IPS-15b (cell line): ENCODE measurements at regions not wholly inside any gene's neighbourhood (a gene's known extent, or its start where the extent isn't known, plus 50 kb on each side); places are given as distances from the start of the nearest gene placed in this dataset.

ENCODE experiments used
- H3K27me3 ChIP-seq: one replicate; pipeline ENCODE4 v1.6.1; 2013; ENCODE audit warnings: low read length; ENCODE audit not compliant: control insufficient read depth, insufficient read depth
- H3K36me3 ChIP-seq: one replicate; pipeline ENCODE4 v1.6.1; 2013; ENCODE audit warnings: low read length; ENCODE audit not compliant: control insufficient read depth, insufficient read depth
- H3K4me1 ChIP-seq: one replicate; pipeline ENCODE4 v1.6.1; 2013; ENCODE audit warnings: mild to moderate bottlenecking, low read length; ENCODE audit not compliant: control insufficient read depth, insufficient read depth
- H3K4me3 ChIP-seq: one replicate; pipeline ENCODE4 v1.5.1; 2013; ENCODE audit warnings: low read depth, low read length
- H3K9ac ChIP-seq: one replicate; pipeline ENCODE4 v1.6.1; 2013; ENCODE audit warnings: low read depth, mild to moderate bottlenecking, low read length
- H3K9me3 ChIP-seq: one replicate; pipeline ENCODE4 v1.6.1; 2013; ENCODE audit warnings: mild to moderate bottlenecking, low read length; ENCODE audit not compliant: control insufficient read depth, insufficient read depth

DNA sequence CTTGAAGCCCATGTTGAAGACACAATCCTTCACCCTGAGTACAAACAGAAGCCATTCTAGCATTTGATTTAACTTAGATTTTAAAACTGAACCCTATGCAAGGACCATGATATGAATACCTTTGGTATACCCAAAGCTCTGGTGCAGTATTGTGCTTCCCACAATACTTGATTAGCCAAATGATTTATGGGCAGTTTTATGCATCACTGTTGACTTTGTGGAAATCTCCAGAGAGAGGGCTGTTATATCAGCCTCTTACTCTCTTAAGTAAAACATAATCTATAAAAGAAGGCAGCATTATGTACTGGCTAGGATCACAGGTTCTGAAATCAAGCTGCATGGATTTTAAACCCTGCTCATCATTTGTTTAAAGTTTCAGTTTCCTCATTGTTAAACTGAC is 762.8 kb downstream of the EFNA5 start:
- no peak overlapping the region for H3K4me3 ChIP-seq
- no peaks in the 10 kb centered on the region for H3K27me3 ChIP-seq
- no peaks in the 10 kb centered on the region for H3K36me3 ChIP-seq

DNA sequence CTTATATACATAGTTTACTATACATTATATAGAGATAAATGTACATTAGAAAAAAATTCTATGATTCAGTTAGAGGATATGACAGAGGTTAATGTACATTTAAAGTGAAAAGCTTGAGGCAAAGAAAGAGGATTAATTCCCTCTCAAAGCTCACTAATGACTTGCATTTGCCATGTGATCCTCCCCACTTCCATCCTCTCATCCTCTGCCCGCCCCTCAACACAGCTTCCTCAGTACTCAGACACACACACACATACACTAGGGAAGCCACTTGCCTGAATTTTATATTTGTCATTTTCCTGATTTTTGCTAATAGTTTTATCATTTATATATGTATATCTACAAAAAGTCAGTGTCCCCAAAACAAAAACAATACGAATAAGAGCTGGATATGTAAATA is 764.5 kb downstream of the EFNA5 start:
- Histone ChIP-seq H3K4me3 (no peak overlapping the region), H3K9ac (no peak overlapping the region), H3K27me3 (no peaks in the 10 kb centered on the region), H3K4me1 (peaks cover 6% of the 10 kb centered on the region), H3K9me3 (no peaks in the 10 kb centered on the region), H3K36me3 (no peaks in the 10 kb centered on the region)

More for the DNA sequence above, 762.8 kb downstream of the EFNA5 start:
- no peak overlapping the region for H3K9ac ChIP-seq
- H3K9me3 ChIP-seq: no peaks in the 10 kb centered on the region
- peaks cover 6% of the 10 kb centered on the region for H3K4me1 ChIP-seq

GRCh38 chr5:106894964-106895363 is 775.8 kb downstream of the EFNA5 start:
- H3K4me1 ChIP-seq: no peaks in the 10 kb centered on the region
- H3K27me3 ChIP-seq: no peaks in the 10 kb centered on the region
- H3K36me3 ChIP-seq: no peaks in the 10 kb centered on the region
- no peak overlapping the region for H3K9ac ChIP-seq
- no peaks in the 10 kb centered on the region for H3K9me3 ChIP-seq
- no peak overlapping the region for H3K4me3 ChIP-seq

GRCh38 chr5:106882035-106882434 is 788.7 kb downstream of the EFNA5 start:
- Histone ChIP-seq H3K27me3 (no peaks in the 10 kb centered on the region), H3K4me1 (peaks cover 5% of the 10 kb centered on the region), H3K36me3 (no peaks in the 10 kb centered on the region), H3K9me3 (no peaks in the 10 kb centered on the region), H3K4me3 (no peak overlapping the region), H3K9ac (no peak overlapping the region)

DNA sequence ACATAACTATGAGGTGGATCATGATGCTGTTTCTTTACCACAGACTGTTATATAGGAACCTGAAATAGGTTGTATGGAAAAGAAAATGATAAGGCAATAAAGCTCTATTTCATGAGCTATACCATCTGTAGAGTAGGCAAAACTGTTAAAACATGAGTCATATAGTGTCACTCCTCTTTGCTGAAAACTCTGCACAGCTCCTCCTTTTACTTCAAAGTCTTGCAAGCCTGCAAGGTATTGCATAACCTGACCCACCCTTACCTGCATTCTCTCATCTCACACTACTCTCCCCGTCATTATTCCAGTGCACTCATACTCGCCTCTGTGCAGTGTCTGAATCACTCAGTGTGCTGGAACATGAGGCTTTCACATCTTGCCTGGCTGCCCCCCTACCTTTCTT is 790.1 kb downstream of the EFNA5 start:
- H3K9ac ChIP-seq: no peak overlapping the region
- no peak overlapping the region for H3K4me3 ChIP-seq
- H3K27me3 ChIP-seq: no peaks in the 10 kb centered on the region
- peaks cover 5% of the 10 kb centered on the region for H3K4me1 ChIP-seq
- H3K36me3 ChIP-seq: no peaks in the 10 kb centered on the region
- peaks cover 8% of the 10 kb centered on the region for H3K9me3 ChIP-seq

DNA sequence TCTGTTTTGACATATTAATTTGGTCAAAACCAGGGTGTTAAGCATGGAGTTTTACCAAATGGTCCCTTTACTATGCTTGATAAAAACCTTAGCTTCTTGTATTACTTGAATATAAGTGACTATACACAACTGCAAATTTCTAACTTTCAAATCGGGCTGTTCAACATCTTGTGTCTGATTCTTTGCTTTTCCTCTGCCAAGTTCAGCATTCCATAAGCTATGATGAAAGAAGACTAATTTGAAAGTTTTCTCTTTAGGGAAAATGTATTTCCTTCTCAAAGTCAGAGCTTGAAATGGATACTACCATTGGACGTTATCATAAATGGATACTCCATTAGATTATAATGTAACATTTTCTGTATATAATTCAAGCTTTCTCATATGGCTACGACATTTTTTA is 792.9 kb downstream of the EFNA5 start:
- peaks cover 8% of the 10 kb centered on the region for H3K9me3 ChIP-seq
- H3K36me3 ChIP-seq: no peaks in the 10 kb centered on the region
- no peak overlapping the region for H3K4me3 ChIP-seq
- no peaks in the 10 kb centered on the region for H3K27me3 ChIP-seq
- no peak overlapping the region for H3K9ac ChIP-seq
- H3K4me1 ChIP-seq: peaks cover 5% of the 10 kb centered on the region

- H3K27me3 ChIP-seq: no peaks in the 10 kb centered on the region
- peaks cover 8% of the 10 kb centered on the region for H3K9me3 ChIP-seq
- H3K36me3 ChIP-seq: no peaks in the 10 kb centered on the region
- peaks cover 2% of the 10 kb centered on the region for H3K4me1 ChIP-seq
- H3K4me3 ChIP-seq: no peak overlapping the region
- no peak overlapping the region for H3K9ac ChIP-seq
Observed at GRCh38 chr5:106876665-106877194, 794.0 kb downstream of the EFNA5 start.

DNA sequence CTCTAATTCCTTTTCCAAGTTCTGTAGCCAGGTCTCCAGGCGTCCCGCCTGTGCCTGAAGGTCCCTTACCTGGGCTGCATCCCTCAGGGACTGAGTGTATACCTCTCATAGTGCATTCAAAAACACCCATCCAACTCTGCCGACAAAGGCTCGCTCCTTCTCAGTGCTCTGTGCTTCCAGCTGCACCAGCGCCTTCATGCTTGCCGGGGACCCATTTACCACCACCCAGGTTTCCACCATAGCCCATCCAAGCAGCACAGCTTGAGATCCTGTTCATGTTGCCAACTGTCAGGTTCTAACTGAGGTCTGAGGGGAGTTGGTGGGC is 794.5 kb downstream of the EFNA5 start:
- Histone ChIP-seq H3K4me3 (no peak overlapping the region), H3K9me3 (peaks cover 8% of the 10 kb centered on the region), H3K36me3 (no peaks in the 10 kb centered on the region), H3K4me1 (no peaks in the 10 kb centered on the region), H3K27me3 (no peaks in the 10 kb centered on the region), H3K9ac (no peak overlapping the region)

GRCh38 chr5:106875591-106876297 is 795.0 kb downstream of the EFNA5 start:
- no peaks in the 10 kb centered on the region for H3K36me3 ChIP-seq
- H3K9me3 ChIP-seq: peaks cover 8% of the 10 kb centered on the region
- H3K4me3 ChIP-seq: no peak overlapping the region
- no peak overlapping the region for H3K9ac ChIP-seq
- H3K4me1 ChIP-seq: no peaks in the 10 kb centered on the region
- H3K27me3 ChIP-seq: no peaks in the 10 kb centered on the region

DNA sequence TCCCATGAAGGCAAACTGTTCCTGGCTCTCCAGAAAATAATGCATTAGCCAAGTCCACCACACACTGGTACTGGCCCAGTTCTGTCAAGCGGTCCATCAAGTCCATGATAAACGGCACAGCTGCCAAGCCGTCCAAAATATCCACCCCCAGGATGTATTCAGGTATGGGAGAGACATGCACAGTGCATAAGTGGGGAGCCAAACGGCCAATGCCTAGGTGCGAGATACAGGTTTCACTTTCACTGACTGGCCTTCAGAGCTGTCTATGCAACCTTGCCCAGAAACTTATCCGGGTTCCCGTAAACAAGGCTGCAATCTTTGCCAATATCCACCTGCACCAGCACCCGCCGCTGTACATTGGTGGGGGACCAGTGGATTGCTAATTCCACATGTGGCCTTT is 795.8 kb downstream of the EFNA5 start:
- H3K27me3 ChIP-seq: no peaks in the 10 kb centered on the region
- H3K9ac ChIP-seq: no peak overlapping the region
- H3K4me1 ChIP-seq: no peaks in the 10 kb centered on the region
- H3K4me3 ChIP-seq: no peak overlapping the region
- H3K9me3 ChIP-seq: peaks cover 8% of the 10 kb centered on the region
- H3K36me3 ChIP-seq: no peaks in the 10 kb centered on the region

GRCh38 chr5:106874531-106874930 is 796.2 kb downstream of the EFNA5 start:
- H3K4me3 ChIP-seq: no peak overlapping the region

DNA sequence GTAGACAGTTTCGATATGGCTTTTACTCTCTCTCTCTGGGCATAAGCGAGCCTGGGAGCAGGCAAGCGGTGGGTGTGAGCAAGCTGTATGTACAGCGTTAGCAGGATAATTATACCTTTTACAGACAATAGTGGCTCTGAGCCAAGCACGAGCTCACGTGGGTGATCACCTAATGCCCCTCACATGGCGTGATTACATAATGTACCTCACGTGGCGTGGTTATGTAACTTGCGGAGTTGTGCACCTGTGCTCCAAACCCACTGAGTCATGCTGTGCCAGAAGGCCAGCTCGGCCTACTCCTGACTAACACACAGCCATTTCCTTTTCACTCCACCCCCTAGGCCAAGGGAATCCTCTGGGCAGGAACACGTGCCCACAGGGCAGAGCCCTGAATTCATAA is 797.2 kb downstream of the EFNA5 start:
- Histone ChIP-seq H3K36me3 (no peaks in the 10 kb centered on the region), H3K9ac (no peak overlapping the region), H3K4me3 (no peak overlapping the region), H3K4me1 (no peaks in the 10 kb centered on the region), H3K9me3 (peaks cover 8% of the 10 kb centered on the region), H3K27me3 (no peaks in the 10 kb centered on the region)

More at GRCh38 chr5:106874531-106874930, 796.2 kb downstream of the EFNA5 start:
- Histone ChIP-seq H3K27me3 (no peaks in the 10 kb centered on the region), H3K36me3 (no peaks in the 10 kb centered on the region), H3K9me3 (peaks cover 8% of the 10 kb centered on the region), H3K4me1 (no peaks in the 10 kb centered on the region), H3K9ac (no peak overlapping the region)
